ENCODE measurements at regions not wholly inside any gene's neighbourhood (a gene's known extent, or its start where the extent isn't known, plus 50 kb on each side); places are given as distances from the start of the nearest gene placed in this dataset.

DNA sequence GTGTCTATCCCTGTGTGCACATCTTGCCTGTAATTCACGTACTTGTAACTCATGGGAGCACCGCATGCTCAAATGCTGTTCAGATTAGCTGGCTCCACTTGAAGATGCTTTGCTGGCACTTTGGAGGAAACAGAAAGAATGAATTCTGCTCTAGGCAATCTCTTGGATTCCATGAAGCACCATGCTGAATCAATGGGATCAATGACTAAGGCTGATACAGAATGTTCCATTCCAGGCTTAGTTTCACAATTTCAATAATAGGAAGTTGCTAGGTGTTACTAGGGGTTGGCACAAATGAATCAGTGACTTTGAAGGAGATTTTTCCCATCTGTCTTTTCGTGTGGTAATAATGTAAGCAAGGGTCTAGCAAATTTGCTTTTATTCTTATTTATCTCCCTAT lies 328.8 kb downstream of the OSR1 start:
- H3K4me1 ChIP-seq, result no peaks in the 10 kb centered on the region
- no peak for TF ChIP-seq CTCF (IDR thresholded peaks at IDR 0.05)
- H3K36me3 ChIP-seq, result no peaks in the 10 kb centered on the region
- H3K9me3 ChIP-seq, result no peaks in the 10 kb centered on the region
- DNase-seq (no peak), ATAC-seq (no peak)
- H3K27ac ChIP-seq, result no peak overlapping the region
- no peak overlapping the region for H3K4me3 ChIP-seq
- intact Hi-C loops (cut with DNase I), result no loop called here
- no peaks in the 10 kb centered on the region for H3K27me3 ChIP-seq

GRCh38 chr2:19028587-19029375 lies 329.6 kb downstream of the OSR1 start:
- Histone ChIP-seq H3K4me3 (no peak overlapping the region), H3K9me3 (no peaks in the 10 kb centered on the region), H3K4me1 (no peaks in the 10 kb centered on the region), H3K27me3 (no peaks in the 10 kb centered on the region), H3K27ac (no peak overlapping the region), H3K36me3 (no peaks in the 10 kb centered on the region)
- no peak for TF ChIP-seq CTCF (IDR thresholded peaks at IDR 0.05)
- intact Hi-C loops (cut with DNase I), result no loop called here
- DNase-seq (no peak), ATAC-seq (no peak)

DNA sequence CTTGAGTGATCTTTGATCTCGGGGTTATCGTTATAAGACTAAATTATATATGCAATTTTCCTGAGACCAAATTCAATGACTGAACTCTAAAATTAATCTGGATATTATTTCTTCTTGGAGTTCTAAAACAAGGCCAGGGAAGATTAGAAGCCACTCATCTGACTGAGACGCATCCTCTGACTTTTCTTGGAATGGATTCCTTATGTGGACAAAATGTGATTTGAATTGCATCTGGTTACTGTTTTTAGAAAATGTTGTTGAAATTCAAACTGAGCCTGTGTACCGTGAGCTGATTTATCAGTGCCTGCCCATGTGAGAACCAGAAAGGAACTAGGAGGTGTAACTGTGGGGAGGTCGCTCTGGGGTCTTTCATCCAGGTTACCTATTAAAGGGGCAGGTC lies 330.8 kb downstream of the OSR1 start:
- H3K27ac ChIP-seq, result no peak overlapping the region
- intact Hi-C loops (cut with DNase I), result no loop called here
- ATAC-seq, result no peak

GRCh38 chr2:19026261-19026660 lies 332.2 kb downstream of the OSR1 start:
- DNase-seq (no peak), ATAC-seq (no peak)
- TF ChIP-seq CTCF (IDR thresholded peaks at IDR 0.05), result no peak
- Histone ChIP-seq H3K36me3 (no peaks in the 10 kb centered on the region), H3K4me1 (no peaks in the 10 kb centered on the region), H3K4me3 (no peak overlapping the region), H3K27ac (no peak overlapping the region), H3K27me3 (no peaks in the 10 kb centered on the region), H3K9me3 (no peaks in the 10 kb centered on the region)
- intact Hi-C loops (cut with DNase I), result no loop called here

More for the DNA sequence above, 330.8 kb downstream of the OSR1 start:
- Histone ChIP-seq H3K4me3 (no peak overlapping the region), H3K9me3 (no peaks in the 10 kb centered on the region), H3K27me3 (no peaks in the 10 kb centered on the region), H3K4me1 (no peaks in the 10 kb centered on the region), H3K36me3 (no peaks in the 10 kb centered on the region)
- DNase-seq, result no peak
- no peak for TF ChIP-seq CTCF (IDR thresholded peaks at IDR 0.05)

DNA sequence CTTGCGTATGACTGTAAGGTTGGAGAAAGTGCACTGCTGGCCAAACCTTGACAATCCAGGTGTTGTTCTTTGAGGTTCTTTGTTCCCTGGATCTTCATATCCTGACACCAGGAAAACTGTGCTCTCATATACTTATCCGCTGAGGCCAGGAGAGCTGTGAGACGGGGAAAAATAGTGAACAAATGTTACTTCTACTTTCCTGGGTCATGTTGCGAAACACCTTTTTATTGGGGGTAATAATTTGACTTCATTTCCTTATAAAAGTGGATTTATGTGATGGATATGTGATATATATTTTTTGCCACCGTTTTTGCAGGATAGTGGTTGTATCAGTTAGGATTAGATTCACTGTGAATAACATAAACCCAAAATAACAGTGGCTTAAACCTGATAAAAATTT lies 336.1 kb downstream of the OSR1 start:
- ATAC-seq, result no peak
- no peak overlapping the region for H3K4me3 ChIP-seq
- H3K27ac ChIP-seq, result no peak overlapping the region
- H3K9me3 ChIP-seq, result no peaks in the 10 kb centered on the region
- intact Hi-C loops (cut with DNase I), result no loop called here
- DNase-seq, result no peak
- no peaks in the 10 kb centered on the region for H3K27me3 ChIP-seq
- H3K36me3 ChIP-seq, result no peaks in the 10 kb centered on the region
- H3K4me1 ChIP-seq, result peaks cover 0 to 3% of the 10 kb centered on the region in 2 donors
- no peak for TF ChIP-seq CTCF (IDR thresholded peaks at IDR 0.05)
